HG03175 (cell line): ENCODE measurements at regions not wholly inside any gene's neighbourhood (a gene's known extent, or its start where the extent isn't known, plus 50 kb on each side); places are given as distances from the start of the nearest gene placed in this dataset.
A peak's percentile ranks its signal among the peaks of the same experiment; 100 is the strongest.
"Not testable (repeated sequence)": the region's sequence is repeated elsewhere in the genome, so short reads cannot be mapped to it uniquely, and the experiment has no call there.

Source experiments
- ATAC-seq: cut with Tn5 transposase; IDR thresholded peaks from one replicate; pipeline ENCODE4 v1.9.1; 2021; ENCODE audit warnings: mild to moderate bottlenecking, moderate library complexity; ENCODE audit not compliant: unreplicated experiment

GRCh38 chr7:103244865-103245264, 52.4 kb upstream of the PMPCB start:
- not testable (repeated sequence) for ATAC-seq

DNA sequence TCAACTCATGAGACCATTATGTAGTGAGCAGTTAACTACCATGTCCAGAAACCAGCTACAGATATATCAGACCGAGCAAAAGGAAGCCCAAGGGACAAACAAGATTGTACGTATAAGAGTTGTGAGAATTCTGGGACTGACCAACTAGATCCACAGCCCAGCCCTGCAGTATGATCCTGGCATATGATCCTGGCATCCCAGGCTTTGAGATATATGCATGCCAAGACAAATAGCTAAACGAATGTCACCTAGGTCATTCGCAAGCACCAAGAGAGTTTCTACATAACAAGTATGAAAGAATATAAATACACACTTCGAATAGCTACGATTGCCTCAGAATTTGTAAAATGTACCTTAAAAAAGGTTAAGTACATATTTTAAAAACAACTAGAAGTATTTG, 56.4 kb upstream of the PMPCB start:
- ATAC-seq, result no peak

GRCh38 chr7:103235824-103236223, 61.4 kb upstream of the PMPCB start:
- ATAC-seq, result not testable (repeated sequence)

DNA sequence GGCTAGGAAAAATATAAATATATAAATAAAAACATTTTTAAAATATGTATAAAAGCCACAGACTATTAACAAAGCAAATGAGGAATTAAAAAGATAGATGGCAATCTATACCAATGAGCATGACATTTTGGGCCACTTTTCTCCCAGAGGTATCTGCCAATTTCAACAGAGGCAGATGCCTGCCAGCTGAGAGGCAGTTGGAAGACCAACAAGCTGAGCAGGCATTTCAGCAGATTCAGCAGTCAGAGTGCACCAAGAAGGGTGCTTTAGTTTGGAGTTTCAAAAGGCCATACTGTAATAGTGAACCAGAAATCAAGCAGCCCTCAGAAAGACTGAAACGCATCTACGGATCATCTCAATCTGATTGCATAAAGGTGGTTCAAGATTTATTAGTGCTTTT, 62.4 kb upstream of the PMPCB start:
- not testable (repeated sequence) for ATAC-seq

DNA sequence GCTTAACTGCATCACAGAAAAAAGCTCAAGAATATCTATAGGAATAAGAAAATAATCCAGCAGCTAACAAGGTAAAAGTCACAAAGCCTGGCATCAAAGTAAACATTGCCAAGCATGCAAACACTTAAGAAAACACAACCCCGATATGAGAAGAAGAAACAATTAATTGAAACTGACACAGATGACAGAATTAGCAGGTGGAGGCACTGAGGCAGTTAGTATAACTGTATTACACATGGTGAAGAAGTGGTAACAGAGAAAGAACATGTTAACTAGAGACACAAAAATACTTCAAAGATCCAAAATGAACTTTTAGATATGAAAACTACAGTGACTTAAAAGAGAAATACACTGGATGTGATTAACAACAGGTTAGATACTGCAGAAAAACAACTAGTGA, 69.4 kb upstream of the PMPCB start:
- peak; percentile 63 for ATAC-seq

- not testable (repeated sequence) for ATAC-seq
These were observed 71.4 kb upstream of the PMPCB start for GRCh38 chr7:103225798-103226197.

DNA sequence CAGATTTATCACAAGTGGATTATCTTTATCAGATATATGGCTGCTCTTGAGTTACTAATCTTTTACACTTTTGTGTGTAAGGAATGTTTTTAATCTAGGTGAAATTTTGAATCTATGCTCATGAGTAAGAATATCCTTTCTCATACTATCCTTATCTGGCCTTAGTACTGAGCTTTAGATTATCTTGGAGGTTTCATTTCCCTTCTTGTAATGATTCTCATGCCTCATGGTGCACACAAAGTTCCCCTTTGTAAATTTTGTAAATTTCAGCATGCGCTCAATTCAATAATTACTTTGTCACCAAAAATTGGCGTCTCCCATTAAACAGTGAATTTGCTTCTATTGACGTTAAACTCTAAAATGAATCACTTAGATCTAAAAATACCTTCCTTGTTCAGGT, 74.2 kb upstream of the NAPEPLD start:
- ATAC-seq, result not testable (repeated sequence)

GRCh38 chr7:103211049-103211448, 62.1 kb upstream of the NAPEPLD start:
- ATAC-seq, result not testable (repeated sequence)

DNA sequence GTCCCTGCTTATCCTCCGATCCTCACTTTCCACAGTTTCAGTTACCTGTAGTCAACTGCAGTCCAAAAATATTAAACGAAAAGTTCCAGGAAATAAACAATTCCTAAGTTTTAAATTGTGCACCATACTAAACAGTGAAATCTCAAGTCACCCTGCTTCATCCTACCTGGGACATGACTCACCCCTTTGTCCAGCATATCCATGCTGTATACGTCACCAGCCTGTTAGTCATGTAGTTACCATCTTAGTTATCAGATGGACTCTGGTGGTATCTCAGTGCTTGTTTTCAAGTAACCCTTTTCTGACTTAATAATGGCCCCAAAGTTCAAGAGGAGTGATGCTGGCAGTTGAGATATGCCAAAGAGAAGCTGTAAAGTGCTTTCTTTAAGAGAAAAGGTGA, 50.3 kb upstream of the NAPEPLD start:
- not testable (repeated sequence) for ATAC-seq
